HT1080 (cell line): ENCODE measurements at regions not wholly inside any gene's neighbourhood (a gene's known extent, or its start where the extent isn't known, plus 50 kb on each side); places are given as distances from the start of the nearest gene placed in this dataset.
A peak's percentile ranks its signal among the peaks of the same experiment; 100 is the strongest.
"Not testable (repeated sequence)": the region's sequence is repeated elsewhere in the genome, so short reads cannot be mapped to it uniquely, and the experiment has no call there.

Experiments used
- DNase-seq: peaks from one replicate; pipeline ENCODE4 v3.0.0-alpha.2; 2015; ENCODE audit warnings: low read depth

- DNase-seq, result no peak
These were observed 1533.0 kb upstream of the TENM4 start for GRCh38 chr11:80973786-80974185.

- DNase-seq, result no peak
These were observed 1529.2 kb upstream of the TENM4 start for GRCh38 chr11:80970037-80970436.

GRCh38 chr11:80967649-80968048 lies 1526.8 kb upstream of the TENM4 start:
- DNase-seq, result no peak

- peak; percentile 36 for DNase-seq
These were observed 1519.7 kb upstream of the TENM4 start for GRCh38 chr11:80960381-80961029.

GRCh38 chr11:80959751-80960150 lies 1518.9 kb upstream of the TENM4 start:
- no peak for DNase-seq

GRCh38 chr11:80958987-80959386 lies 1518.2 kb upstream of the TENM4 start:
- no peak for DNase-seq

GRCh38 chr11:80958361-80958760 lies 1517.5 kb upstream of the TENM4 start:
- DNase-seq, result peak; percentile 34

- no peak for DNase-seq
These were observed 1514.8 kb upstream of the TENM4 start for GRCh38 chr11:80955588-80955987.

GRCh38 chr11:80948781-80949180 lies 1508.0 kb upstream of the TENM4 start:
- DNase-seq, result no peak

- no peak for DNase-seq
These were observed 1503.9 kb upstream of the TENM4 start for GRCh38 chr11:80944758-80945157.

- no peak for DNase-seq
These were observed 1502.4 kb upstream of the TENM4 start for GRCh38 chr11:80943226-80943625.

- DNase-seq, result peak; percentile 61
These were observed 1497.0 kb upstream of the TENM4 start for GRCh38 chr11:80937842-80938241.

- no peak for DNase-seq
These were observed 1489.2 kb upstream of the TENM4 start for GRCh38 chr11:80930038-80930437.

- no peak for DNase-seq
These were observed 1488.4 kb upstream of the TENM4 start for GRCh38 chr11:80929031-80929805.

- no peak for DNase-seq
These were observed 1484.5 kb upstream of the TENM4 start for GRCh38 chr11:80925321-80925720.

- not testable (repeated sequence) for DNase-seq
These were observed 1480.5 kb upstream of the TENM4 start for GRCh38 chr11:80921310-80921709.

- no peak for DNase-seq
These were observed 1475.5 kb upstream of the TENM4 start for GRCh38 chr11:80916173-80916798.

GRCh38 chr11:80914311-80914710 lies 1473.5 kb upstream of the TENM4 start:
- no peak for DNase-seq

GRCh38 chr11:80911666-80912065 lies 1470.8 kb upstream of the TENM4 start:
- DNase-seq, result no peak

- DNase-seq, result no peak
These were observed 1459.4 kb upstream of the TENM4 start for GRCh38 chr11:80900265-80900664.

GRCh38 chr11:80899381-80899780 lies 1458.6 kb upstream of the TENM4 start:
- DNase-seq, result peak; percentile 5

- no peak for DNase-seq
These were observed 1458.1 kb upstream of the TENM4 start for GRCh38 chr11:80898910-80899309.

GRCh38 chr11:80886684-80887083 lies 1445.9 kb upstream of the TENM4 start:
- no peak for DNase-seq
